ENCODE measurements at regions not wholly inside any gene's neighbourhood (a gene's known extent, or its start where the extent isn't known, plus 50 kb on each side); places are given as distances from the start of the nearest gene placed in this dataset.

DNA sequence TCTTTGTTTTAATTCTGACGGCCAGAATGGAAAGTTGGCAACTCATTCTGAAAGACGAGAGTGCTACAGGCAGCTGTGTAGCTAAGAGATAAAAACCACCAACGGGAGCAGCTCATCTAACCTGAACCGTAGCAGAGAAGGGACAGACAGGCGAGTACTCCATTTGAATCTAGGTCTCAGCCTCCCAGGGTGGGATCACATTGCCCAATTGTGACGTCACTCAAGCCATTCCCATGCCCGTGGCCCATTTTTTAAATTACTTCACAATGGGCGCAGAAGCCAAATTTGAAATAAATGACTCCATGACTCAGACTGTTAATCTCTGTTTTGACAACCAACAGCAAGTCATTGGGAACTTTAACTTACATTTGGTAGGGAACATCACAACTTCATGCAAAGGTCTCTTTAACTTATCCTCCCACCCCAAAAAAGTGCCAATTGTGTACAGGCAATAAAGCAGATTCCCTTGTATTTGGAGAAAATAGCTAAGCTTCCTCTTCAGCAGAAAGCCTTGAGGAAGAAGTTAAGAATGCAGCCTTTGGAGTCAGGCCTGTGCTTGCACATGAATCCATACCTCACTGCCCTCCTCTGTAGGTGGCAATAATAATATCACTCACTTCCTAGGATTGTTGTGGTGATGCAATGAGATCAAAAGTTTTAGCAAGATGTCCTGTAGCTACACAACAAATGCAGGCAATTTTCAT lies 93.2 kb upstream of the KIF5B start (continued):
- TF ChIP-seq, protein P1, sequence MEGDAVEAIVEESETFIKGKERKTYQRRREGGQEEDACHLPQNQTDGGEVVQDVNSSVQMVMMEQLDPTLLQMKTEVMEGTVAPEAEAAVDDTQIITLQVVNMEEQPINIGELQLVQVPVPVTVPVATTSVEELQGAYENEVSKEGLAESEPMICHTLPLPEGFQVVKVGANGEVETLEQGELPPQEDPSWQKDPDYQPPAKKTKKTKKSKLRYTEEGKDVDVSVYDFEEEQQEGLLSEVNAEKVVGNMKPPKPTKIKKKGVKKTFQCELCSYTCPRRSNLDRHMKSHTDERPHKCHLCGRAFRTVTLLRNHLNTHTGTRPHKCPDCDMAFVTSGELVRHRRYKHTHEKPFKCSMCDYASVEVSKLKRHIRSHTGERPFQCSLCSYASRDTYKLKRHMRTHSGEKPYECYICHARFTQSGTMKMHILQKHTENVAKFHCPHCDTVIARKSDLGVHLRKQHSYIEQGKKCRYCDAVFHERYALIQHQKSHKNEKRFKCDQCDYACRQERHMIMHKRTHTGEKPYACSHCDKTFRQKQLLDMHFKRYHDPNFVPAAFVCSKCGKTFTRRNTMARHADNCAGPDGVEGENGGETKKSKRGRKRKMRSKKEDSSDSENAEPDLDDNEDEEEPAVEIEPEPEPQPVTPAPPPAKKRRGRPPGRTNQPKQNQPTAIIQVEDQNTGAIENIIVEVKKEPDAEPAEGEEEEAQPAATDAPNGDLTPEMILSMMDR (tag by site-specific recombination; IDR thresholded peaks at IDR 0.05), result no peak
- TF ChIP-seq ZXDB (tag by site-specific recombination; IDR thresholded peaks at IDR 0.05), result peak; percentile 57; the same call in 1 of the 2 replicates
- TF ChIP-seq ZNF2 (tag by site-specific recombination; IDR thresholded peaks at IDR 0.05), result peak; percentile 60
- no peak for TF ChIP-seq ZNF510 (tag by site-specific recombination; IDR thresholded peaks at IDR 0.05; ENCODE audit: insufficient replicate concordance)
- TF ChIP-seq ZNF623 (tag by site-specific recombination; IDR thresholded peaks at IDR 0.05), result 0 out of 2 replicates have a peak, but pooled peaks have one; percentile 10
- 0 out of 2 replicates have a peak, but pooled peaks have one; percentile 58 for TF ChIP-seq ZFP37 (tag by site-specific recombination; IDR thresholded peaks at IDR 0.05)
- TF ChIP-seq GLI4 (tag by site-specific recombination; IDR thresholded peaks at IDR 0.05), result no peak
- TF ChIP-seq ZNF473 (tag by site-specific recombination; IDR thresholded peaks at IDR 0.05), result no peak
- TF ChIP-seq KLF8 (tag by site-specific recombination; IDR thresholded peaks at IDR 0.05), result peak; percentile 23; the same call in 1 of the 2 replicates
- TF ChIP-seq, protein P2, sequence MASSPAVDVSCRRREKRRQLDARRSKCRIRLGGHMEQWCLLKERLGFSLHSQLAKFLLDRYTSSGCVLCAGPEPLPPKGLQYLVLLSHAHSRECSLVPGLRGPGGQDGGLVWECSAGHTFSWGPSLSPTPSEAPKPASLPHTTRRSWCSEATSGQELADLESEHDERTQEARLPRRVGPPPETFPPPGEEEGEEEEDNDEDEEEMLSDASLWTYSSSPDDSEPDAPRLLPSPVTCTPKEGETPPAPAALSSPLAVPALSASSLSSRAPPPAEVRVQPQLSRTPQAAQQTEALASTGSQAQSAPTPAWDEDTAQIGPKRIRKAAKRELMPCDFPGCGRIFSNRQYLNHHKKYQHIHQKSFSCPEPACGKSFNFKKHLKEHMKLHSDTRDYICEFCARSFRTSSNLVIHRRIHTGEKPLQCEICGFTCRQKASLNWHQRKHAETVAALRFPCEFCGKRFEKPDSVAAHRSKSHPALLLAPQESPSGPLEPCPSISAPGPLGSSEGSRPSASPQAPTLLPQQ (tag by site-specific recombination; IDR thresholded peaks at IDR 0.05), result peak; percentile 46; the same call in 1 of the 2 replicates
- peak; percentile 92 for TF ChIP-seq OSR2 (tag by site-specific recombination; IDR thresholded peaks at IDR 0.05)
- no peak for TF ChIP-seq BCL11A (tag by site-specific recombination; IDR thresholded peaks at IDR 0.05; ENCODE audit: low read depth)
- TF ChIP-seq ZNF19 (tag by site-specific recombination; IDR thresholded peaks at IDR 0.05; ENCODE audit: low read depth), result no peak
- TF ChIP-seq GLI2 (tag by site-specific recombination; IDR thresholded peaks at IDR 0.05; ENCODE audit: borderline replicate concordance, low read depth), result 0 out of 2 replicates have a peak, but pooled peaks have one; percentile 48
- TF ChIP-seq SP3 (tag by site-specific recombination; IDR thresholded peaks at IDR 0.05), result peak; percentile 26; the same call in 1 of the 2 replicates
- 0 out of 2 replicates have a peak, but pooled peaks have one; percentile 20 for TF ChIP-seq IKZF3 (tag by site-specific recombination; IDR thresholded peaks at IDR 0.05)
- no peak for TF ChIP-seq ZNF610 (tag by site-specific recombination; IDR thresholded peaks at IDR 0.05; ENCODE audit: borderline replicate concordance)
- TF ChIP-seq ZNF404 (tag by site-specific recombination; IDR thresholded peaks at IDR 0.05), result no peak
- TF ChIP-seq, protein P3, sequence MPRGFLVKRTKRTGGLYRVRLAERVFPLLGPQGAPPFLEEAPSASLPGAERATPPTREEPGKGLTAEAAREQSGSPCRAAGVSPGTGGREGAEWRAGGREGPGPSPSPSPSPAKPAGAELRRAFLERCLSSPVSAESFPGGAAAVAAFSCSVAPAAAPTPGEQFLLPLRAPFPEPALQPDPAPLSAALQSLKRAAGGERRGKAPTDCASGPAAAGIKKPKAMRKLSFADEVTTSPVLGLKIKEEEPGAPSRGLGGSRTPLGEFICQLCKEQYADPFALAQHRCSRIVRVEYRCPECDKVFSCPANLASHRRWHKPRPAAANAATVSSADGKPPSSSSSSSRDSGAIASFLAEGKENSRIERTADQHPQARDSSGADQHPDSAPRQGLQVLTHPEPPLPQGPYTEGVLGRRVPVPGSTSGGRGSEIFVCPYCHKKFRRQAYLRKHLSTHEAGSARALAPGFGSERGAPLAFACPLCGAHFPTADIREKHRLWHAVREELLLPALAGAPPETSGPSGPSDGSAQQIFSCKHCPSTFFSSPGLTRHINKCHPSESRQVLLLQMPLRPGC (tag by site-specific recombination; IDR thresholded peaks at IDR 0.05), result peak; percentile 96
- TF ChIP-seq, protein P4, sequence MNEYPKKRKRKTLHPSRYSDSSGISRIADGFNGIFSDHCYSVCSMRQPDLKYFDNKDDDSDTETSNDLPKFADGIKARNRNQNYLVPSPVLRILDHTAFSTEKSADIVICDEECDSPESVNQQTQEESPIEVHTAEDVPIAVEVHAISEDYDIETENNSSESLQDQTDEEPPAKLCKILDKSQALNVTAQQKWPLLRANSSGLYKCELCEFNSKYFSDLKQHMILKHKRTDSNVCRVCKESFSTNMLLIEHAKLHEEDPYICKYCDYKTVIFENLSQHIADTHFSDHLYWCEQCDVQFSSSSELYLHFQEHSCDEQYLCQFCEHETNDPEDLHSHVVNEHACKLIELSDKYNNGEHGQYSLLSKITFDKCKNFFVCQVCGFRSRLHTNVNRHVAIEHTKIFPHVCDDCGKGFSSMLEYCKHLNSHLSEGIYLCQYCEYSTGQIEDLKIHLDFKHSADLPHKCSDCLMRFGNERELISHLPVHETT (tag by site-specific recombination; IDR thresholded peaks at IDR 0.05), result peak; percentile 73; the same call in 1 of the 2 replicates
- TF ChIP-seq FEZF1 (tag by site-specific recombination; IDR thresholded peaks at IDR 0.05), result peak; percentile 40; the same call in 1 of the 2 replicates
- TF ChIP-seq ZBTB21 (tag by site-specific recombination; IDR thresholded peaks at IDR 0.05), result peak; percentile 88
- 0 out of 2 replicates have a peak, but pooled peaks have one; percentile 64 for TF ChIP-seq TRIM28 (IDR thresholded peaks at IDR 0.05; ENCODE audit: borderline replicate concordance, low read length)
- peak; percentile 96 for TF ChIP-seq ZNF600 (tag by site-specific recombination; IDR thresholded peaks at IDR 0.05)
- TF ChIP-seq ZFHX2 (tag by site-specific recombination; conservative IDR thresholded peaks at IDR 0.05), result no peak
- no peak for TF ChIP-seq ZNF223 (tag by site-specific recombination; IDR thresholded peaks at IDR 0.05)
- no peak for TF ChIP-seq ZNF560 (tag by site-specific recombination; IDR thresholded peaks at IDR 0.05; ENCODE audit: borderline replicate concordance)
- no peak for TF ChIP-seq KLF7 (tag by site-specific recombination; IDR thresholded peaks at IDR 0.05; ENCODE audit: borderline replicate concordance)
- no peak for TF ChIP-seq ZNF555 (tag by site-specific recombination; conservative IDR thresholded peaks at IDR 0.05)
- peak; percentile 83 for TF ChIP-seq ZBTB8A (tag by site-specific recombination; IDR thresholded peaks at IDR 0.05)
- peak; percentile 98 for TF ChIP-seq GLIS1 (tag by site-specific recombination; IDR thresholded peaks at IDR 0.05)
- TF ChIP-seq, protein P5, sequence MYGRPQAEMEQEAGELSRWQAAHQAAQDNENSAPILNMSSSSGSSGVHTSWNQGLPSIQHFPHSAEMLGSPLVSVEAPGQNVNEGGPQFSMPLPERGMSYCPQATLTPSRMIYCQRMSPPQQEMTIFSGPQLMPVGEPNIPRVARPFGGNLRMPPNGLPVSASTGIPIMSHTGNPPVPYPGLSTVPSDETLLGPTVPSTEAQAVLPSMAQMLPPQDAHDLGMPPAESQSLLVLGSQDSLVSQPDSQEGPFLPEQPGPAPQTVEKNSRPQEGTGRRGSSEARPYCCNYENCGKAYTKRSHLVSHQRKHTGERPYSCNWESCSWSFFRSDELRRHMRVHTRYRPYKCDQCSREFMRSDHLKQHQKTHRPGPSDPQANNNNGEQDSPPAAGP (tag by site-specific recombination; IDR thresholded peaks at IDR 0.05), result peak; percentile 97
- no peak for TF ChIP-seq HOXC10 (CRISPR knock-in tag; IDR thresholded peaks at IDR 0.05)
- 0 out of 2 replicates have a peak, but pooled peaks have one; percentile 18 for TF ChIP-seq ZNF214 (tag by site-specific recombination; IDR thresholded peaks at IDR 0.05; ENCODE audit: borderline replicate concordance)
